ENCODE measurements at regions not wholly inside any gene's neighbourhood (a gene's known extent, or its start where the extent isn't known, plus 50 kb on each side); places are given as distances from the start of the nearest gene placed in this dataset.

- TF ChIP-seq EZH2phosphoT487 (IDR thresholded peaks at IDR 0.05; ENCODE audit: borderline replicate concordance, low read length) (no peak), CTCF (IDR thresholded peaks at IDR 0.05; ENCODE audit: low read depth, low read length, poor library complexity, severe bottlenecking) (no peak)
These were observed 78.6 kb upstream of the GATA5 start for GRCh38 chr20:62554214-62554897.
